GM18519 (cell line): ENCODE measurements at regions not wholly inside any gene's neighbourhood (a gene's known extent, or its start where the extent isn't known, plus 50 kb on each side); places are given as distances from the start of the nearest gene placed in this dataset.
"Not testable (repeated sequence)": the region's sequence is repeated elsewhere in the genome, so short reads cannot be mapped to it uniquely, and the experiment has no call there.

Experiments used
- ATAC-seq: cut with Tn5 transposase; IDR thresholded peaks from one replicate; pipeline ENCODE4 v1.9.1; 2021; ENCODE audit warnings: mild to moderate bottlenecking, moderate library complexity; ENCODE audit not compliant: unreplicated experiment, low FRiP score

DNA sequence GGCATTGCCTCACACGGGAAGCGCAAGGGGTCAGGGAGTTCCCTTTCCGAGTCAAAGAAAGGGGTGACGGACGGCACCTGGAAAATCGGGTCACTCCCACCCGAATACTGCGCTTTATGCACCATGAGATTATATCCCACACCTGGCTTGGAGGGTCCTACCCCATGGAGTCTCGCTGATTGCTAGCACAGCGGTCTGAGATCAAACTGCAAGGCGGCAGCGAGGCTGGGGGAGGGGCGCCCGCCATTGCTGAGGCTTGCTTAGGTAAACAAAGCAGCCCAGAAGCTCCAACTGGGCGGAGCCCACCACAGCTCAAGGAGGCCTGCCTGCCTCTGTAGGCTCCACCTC, 145.1 kb upstream of the BCL6 start:
- not testable (repeated sequence) for ATAC-seq

DNA sequence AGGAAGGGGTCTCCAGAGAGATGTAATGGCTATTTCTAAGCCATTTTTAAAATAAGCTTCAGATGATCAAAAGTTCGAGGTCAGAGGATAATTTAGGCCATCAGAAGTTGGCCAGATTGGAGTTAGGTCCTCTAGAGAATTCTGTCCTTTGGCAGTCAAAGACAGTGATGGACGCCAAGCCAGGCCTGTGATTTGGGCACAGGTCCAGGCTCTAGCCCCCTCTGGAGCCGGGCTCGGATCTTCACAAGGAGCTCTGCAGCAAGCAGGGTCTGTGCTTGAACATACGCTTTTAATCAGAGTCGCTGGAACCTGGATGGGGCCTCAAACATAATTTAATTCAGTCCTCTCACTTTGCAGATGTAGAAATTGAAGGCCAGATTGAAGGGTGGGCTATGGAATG, 151.4 kb upstream of the BCL6 start:
- ATAC-seq = no peak

DNA sequence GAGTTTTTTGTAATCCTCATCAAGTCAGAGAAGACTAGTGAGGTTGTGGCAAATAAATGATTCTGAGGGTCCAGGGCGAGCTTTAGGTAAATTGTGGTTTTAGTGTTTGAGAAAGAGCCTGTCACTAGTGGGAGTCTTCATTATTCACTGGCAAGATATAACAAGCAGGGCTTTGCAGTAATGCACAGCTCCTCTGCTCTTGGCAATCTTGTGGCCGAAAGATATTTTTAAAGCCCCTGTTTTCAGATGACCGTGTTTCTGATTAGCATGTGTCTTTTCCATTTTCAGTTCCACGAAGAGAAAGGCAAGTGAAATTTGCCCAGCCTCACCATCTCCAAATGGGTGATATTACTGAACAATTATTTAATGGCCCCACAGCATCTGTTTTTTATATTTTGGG, 154.0 kb upstream of the BCL6 start:
- ATAC-seq = no peak

DNA sequence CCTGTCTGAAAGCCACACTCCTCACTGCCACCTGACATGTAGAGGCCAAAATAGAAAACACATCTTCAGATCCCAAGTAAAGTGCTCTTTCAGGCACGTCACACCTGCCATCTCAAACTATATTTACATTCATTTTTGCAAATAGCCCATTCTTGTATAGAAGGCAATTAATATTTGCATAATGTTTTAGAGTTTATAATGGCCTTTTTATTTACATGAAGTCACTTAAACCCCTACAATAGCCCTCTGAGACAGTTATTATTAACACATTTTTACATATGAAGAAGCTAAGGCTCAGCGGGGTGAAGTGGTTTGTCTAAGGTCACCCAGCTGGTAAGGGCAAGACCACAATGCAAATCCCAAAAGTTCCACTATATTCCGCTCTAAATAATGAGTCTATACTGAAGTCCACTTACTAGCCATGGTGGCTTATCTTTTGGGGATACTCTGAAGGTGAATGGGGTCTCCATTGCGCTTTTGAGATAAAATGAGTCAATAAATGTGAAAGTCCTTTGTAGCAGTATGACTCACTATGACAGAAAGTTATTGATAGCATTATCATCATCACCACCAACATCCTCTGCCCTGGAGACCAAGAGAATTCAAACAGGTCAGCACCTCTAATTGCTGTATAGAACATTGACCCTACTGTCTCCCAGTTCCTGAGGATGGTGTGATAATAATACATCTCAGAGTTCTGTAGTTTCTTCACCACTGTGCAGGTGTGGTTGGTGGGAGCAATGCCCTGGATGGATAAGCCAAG, 155.9 kb upstream of the BCL6 start:
- peak; percentile 60 for ATAC-seq

DNA sequence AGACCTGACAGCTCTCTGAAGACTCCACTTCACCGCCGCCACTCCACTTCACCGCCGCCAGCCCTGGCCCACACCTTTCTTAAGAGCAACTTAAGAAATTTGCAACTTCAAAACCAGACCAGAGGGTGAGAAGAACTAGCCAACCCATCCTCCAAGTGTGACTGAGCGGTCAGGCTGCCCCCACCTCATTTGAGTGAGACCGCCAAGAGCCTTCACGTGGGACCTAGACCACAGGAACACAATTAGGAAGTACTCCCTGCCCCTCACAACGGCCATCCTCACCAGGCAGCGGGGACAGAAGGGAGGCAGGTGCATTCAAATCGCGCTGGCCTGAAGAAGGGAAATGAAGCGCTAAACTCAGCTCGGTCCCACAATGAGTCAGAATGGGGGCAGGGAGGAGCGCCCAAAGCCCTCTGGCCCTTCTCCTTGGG, 156.8 kb upstream of the BCL6 start:
- ATAC-seq = no peak

DNA sequence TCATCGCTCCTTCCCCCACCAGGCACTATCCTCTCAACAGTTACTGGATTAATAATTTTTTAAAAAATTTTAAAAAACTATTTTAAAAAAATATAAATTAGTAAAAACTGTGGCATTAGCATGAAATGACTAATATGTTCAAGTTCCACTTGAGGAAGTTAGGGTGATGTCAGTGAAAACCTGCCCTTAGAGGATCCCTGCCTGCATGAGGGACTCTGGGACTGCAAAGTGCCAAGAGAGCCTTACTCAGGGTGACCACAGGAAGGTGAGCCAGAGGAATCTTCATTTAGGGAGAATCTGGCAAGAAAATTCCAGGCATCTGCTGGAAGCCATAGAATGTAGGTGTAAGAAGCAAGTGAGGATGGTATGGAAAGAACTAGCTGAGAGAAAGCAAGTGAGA, 157.7 kb upstream of the BCL6 start:
- ATAC-seq = no peak

DNA sequence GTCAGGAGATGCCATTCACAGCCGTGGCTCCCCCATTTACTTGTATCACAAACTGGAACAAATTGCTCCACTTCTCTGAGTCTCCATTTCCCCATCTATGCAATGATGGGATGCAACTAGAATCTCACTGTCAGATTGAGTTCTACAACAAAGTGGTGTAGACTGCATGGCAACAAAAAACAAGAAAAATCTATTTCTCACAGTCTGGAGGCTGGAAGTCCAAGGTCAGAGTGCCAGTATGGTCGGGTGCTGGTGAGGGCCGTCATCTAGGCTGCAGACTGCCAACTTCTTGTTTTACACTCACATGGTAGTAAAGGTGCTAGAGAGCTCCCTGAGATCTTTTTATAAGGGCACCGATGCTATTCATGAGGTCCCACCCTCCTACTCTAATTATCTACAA, 158.4 kb upstream of the BCL6 start:
- no peak for ATAC-seq

DNA sequence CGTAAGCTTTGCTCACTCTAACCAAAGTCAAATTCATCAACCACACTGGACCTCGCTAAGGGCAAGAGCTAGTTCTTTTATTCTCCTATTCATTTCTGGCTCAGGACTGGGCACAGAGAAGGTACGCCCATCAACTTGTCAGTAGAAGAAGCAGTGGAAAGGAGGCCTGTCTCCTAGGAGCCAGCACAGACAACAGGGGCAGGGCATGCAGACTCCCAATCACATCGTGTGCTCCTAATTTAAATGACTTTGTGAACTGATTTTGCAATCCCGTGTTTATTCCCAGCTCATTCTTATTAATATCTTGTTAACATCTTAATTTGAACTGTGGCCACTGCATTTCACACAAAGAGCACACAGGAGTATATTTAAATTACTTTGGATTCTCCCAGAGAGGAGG, 161.1 kb upstream of the BCL6 start:
- no peak for ATAC-seq

DNA sequence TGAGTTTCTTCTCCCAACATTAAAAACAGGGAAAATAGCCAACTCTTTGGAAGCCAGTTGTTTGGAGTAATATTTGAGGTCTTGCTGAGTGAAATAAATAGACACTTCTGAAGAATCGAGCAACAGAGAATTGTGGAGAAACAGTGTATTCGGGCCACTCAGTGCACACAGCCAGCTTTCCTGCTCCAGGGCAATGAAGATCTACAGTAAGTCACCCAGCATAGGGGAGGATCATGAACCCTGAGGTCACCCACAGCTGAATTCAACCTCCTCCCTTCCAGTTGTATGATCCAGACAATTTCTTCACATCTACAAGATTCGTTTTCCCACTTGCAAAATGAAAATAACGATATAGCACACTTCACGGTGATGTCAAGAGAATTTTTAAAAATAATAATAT, 161.7 kb upstream of the BCL6 start:
- ATAC-seq = no peak

DNA sequence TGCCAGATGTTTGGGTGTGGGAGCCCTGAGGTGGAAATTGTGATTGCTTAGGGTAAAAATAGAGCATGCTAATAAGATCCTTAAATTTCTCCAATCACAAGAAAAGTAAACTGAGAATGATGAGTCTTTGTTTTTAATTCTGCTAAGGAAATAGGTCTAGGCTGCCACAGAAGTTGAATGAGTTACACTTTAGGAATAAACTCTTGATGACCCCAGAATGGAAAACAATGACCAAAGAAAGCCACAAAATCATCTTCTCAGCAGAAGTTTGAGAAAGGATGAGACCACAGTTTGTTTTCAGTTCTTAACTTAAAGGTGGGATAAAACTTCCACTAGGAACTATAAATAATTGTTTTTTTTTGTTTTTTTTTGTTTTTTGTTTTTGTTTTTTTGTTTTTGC, 164.6 kb upstream of the BCL6 start:
- no peak for ATAC-seq

DNA sequence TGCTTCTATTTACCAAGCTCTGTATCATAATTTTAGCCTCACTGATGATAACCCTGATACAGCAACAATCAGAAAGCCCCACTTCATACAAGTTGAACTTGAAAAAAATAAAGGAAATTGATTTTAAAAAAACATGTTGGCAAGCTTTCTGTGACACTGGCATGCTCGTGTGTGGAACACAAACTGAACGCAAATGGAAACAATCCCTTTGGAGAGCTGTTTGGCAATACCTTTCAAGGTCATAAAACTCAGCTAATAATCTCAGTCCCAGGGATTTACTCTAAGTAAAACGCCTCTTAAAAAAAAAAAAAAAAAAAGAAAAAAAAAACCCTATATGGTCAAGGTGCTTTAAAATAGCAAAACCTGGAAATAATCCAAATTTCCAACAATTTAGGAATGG, 166.7 kb upstream of the BCL6 start:
- no peak for ATAC-seq

DNA sequence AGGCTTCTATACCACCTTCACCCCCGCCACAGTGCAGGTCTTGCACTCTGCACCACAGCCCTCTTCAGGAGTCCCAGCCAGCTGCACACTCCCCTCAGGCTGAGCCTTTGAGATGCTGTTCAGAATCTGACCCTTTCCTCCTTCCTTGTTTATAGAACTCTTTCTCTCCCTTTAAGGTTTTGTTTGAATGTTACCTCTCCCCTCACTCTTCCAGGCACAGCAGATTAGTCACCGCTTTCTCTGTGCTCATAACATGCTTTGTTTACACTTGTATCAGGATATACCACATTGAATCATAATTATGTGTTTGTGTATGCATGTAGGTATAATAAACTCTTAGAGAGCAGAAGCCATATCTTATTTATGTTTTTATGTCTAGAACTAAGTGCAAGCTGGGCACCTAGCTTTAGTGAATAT, 168.4 kb upstream of the BCL6 start:
- ATAC-seq = no peak

DNA sequence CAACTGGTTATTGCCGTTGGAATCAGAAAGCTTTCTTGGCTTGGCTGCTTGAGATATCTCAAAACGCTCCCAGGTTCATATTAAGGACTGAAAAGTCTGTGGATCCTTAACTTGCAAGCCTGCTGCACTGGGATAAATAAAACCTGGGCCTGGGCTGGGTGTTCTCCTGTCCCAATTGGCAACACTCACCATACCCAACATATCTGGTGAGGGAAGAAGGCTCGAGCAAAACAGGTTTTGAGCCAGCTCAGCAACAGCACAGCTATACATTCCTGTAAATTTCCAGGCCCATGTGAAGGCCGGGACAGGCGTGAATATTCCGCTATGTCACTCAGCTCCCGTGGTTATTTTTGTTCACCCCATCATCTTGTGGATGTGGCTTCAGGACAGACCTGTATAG, 169.0 kb upstream of the BCL6 start:
- no peak for ATAC-seq

DNA sequence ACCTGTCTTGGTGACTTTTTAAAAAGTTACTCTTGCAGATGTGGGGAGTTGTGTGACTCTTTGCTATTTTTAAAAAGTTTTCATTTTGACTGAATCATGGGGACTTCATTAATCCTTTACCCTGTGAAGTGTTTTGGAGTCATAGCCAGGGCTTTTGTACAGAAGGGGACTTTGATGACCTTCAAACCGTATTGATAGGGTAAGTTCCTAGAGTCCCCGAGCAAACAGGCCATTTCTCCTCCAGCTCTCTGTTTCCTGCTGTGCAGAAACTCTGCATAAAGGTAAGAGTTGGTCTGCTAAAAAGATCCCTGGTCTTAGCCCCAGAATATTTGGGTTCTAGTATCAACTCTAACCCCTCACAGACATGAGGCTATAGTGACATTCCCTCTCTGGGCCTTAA, 170.8 kb upstream of the BCL6 start:
- ATAC-seq = no peak

DNA sequence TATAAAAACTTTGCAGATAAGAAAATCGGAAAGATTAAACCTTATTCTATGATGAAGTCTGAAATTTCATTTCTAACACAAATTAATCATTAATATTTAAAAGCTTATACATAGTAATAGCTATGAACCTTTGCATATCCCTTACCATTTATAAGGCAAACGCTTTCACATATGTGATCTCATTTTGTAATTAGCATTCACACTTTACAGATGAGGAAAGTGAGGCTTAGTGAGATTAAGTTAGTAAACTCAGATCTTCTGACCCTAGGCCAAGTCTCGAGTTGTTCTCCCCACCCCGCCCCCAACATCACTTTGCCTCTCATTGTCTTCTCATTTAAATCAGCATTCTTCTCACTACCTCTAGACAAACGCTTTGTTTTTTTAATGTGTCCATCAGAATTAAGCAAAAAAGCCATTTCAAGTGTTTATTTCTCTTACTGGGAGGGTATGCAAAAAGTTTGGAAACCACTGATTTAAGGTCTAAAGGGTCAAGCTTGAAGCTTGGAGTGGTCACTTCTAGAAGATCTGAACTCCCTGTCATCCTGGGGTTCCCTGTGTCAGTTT, 172.9 kb upstream of the BCL6 start:
- ATAC-seq = no peak

DNA sequence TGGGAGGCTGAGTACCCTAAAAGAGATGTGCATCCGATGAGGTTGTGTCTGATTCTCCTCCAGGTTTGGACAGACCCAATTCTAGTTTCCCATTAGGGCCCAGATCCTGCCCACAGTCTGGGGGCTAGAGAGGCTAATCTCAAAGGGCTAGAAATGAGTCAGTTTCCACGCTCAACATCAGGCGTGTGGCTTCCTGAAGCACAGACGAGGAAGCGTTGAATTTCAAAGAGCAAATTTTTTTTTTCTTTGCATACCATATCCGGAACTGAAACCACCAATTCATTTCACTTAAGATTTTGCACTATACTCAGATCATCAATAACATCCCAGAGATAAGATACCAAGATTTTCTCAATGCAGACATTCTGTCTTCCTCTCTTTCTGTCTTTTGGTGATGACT, 173.8 kb upstream of the BCL6 start:
- ATAC-seq = peak; percentile 81

DNA sequence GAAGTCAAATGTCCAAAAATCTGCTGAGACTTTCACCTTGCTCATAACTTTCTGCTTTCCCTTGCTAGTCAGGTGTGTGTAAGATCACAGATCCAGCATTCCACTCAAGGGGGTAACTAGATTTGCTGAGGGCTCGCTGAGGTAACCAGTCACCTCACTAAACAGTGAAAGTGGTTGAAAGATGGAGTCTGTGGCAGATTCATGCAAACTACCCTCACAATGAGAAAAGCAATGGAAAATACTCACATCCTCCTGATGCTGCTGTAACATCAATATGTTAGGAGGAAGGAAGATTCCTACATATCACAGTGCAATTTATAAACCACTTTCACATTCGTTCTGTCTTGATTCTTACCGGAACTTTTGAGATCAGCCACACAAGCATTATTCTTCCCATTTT, 174.3 kb upstream of the BCL6 start:
- ATAC-seq = peak; percentile 32

DNA sequence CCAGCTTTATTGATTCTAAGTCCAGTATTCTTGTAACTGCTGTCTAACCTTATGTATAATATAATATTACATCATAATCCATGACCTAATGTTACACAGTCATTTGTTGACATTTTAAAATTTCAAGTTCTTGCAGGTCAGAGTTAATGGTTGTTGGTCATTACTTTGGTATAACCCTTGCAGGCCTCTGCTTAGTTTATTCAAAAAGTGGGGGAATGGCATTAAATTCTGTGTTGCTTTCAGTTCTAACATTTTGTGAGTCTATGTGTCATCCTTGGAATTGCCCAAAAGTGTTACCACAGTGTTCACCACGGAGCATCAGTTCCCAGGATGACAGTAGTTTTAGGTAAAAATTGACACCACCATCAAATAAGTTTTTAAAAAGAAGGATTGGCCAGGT, 174.8 kb upstream of the BCL6 start:
- no peak for ATAC-seq

DNA sequence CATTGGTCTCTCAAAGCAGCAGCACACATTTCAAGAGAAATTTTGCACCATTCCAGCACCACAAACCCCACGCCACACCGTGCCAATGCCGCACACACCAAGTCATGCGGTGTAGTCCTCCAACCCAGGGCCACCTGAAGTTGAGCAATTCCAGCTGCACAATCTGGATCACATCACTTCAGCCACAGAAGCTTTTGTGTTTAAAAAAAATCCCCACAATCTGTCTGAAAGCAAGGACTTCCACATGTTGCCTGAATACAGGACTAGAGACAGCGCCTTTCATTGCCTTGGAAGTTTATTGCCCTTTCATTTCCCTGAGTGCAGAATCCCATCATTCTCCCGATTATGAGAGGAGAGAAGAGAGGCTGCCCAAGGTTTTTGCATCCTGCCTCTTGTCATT, 175.6 kb upstream of the BCL6 start:
- no peak for ATAC-seq

DNA sequence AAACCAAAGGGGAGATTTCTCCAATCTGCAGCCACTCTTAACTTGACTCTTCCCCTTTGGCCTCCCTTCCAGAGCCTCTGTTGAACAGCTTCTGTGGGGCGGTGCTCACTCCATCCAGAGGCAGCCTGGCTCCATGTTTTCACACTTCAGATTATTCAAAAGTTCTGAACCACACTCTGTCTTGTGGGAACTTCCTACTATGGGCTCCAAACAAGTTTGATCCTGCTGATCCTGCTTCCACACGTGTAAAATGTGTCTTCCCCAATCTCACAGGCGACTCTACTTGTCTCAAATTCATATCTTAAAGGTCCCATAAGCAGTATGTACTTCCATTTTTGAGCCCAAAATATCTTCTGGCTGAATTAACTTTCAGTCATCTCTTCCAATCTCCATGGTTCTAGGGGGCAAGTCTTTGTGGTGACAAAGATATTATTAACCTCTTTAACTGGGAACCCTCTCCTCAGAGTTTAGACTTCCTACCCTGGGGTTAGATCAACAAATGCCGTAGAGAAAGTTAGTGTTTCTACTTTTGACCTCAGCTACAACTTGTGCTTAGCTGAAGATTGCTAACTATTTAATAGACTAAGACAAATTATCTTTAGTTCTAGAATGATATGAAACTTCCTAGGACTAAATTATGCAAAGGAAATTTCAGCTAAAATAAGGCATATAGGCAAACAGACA, 176.3 kb upstream of the BCL6 start:
- no peak for ATAC-seq

DNA sequence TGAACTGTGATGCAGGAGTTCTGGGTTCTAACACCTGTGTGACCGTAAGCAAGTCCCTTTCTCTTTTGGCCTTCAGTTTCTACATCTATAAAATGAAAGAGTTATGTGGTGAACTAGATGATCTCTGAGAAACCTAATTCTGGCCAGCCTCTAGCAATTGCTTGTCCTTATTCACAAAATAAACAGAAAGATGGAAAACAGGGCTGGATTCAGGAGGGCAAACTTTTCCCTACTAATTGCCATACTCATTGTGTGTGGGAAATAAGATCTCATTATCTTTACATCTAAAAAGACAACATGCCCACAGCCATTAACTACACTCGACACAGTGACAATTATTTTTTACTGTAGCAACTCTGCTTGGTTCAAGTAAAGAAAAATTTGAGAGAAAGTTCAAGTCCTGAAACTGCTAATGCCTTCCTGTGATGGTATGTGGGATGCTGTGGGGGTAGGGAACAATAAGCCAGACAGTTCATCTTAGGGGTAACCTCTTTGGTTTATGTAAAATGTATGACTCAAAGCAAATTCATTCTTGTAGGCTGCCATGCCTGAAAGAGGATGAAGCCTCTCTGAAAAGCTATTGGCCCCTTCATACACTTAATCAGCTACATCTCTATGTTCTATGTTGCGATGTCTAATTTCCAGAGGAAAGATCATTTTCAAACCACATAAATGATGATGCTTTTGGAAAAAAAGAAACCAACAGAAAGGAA, 177.6 kb upstream of the BCL6 start:
- ATAC-seq = no peak
